B cell (primary cell): ENCODE measurements at regions not wholly inside any gene's neighbourhood (a gene's known extent, or its start where the extent isn't known, plus 50 kb on each side); places are given as distances from the start of the nearest gene placed in this dataset.

Experiments
- ATAC-seq: fragments of 200-7000 bp; cut with Tn5 transposase; one replicate; pipeline ENCODE4 v1.10.0; 2021; ENCODE audit warnings: low read depth, mild to moderate bottlenecking, moderate number of reproducible peaks, moderate library complexity
- CTCF ChIA-PET: fragments of 350-600 bp; sonication (Branson Sonifier 250); formaldehyde crosslinking; loops from one replicate; lab custom pipeline; 2021; ENCODE audit warnings: antibody characterized with exemption, inconsistent platforms; lab: Charles Lee
- POLR2A ChIA-PET: fragments of 350-600 bp; sonication (Branson Sonifier 250); formaldehyde crosslinking; loops from one replicate; lab custom pipeline; 2021; ENCODE audit warnings: antibody characterized with exemption; lab: Charles Lee
- DNase-seq: peaks from one replicate; pipeline ENCODE4 v3.0.0; 2013
- H2AFZ ChIP-seq: 2 replicates; pipeline ENCODE4 v1.6.1; 2012; ENCODE audit warnings: mild to moderate bottlenecking, low read depth, low read length; ENCODE audit not compliant: insufficient read depth, poor library complexity, severe bottlenecking
- H3K27ac ChIP-seq, 2 donors: 1 replicate in 1 of 2; 2 replicates in 1 of 2; pipeline ENCODE4 v1.5.1; 2012 to 2013; ENCODE audit warnings: low read length in 2 of 2, mild to moderate bottlenecking in 2 of 2, moderate library complexity in 1 of 2
- H3K27me3 ChIP-seq, 4 experiments: fragments of 200-600 bp in 1 of 4; sonication (generic) in 1 of 4; replicated peaks in 1 of 4; 1 replicate in 2 of 4; 2 replicates in 2 of 4; pipeline versions ENCODE4 v1.6.1 to v1.7.0; 2013 to 2016; ENCODE audit warnings: low read length in 3 of 4, mild to moderate bottlenecking in 2 of 4, mixed read lengths in 1 of 4, moderate library complexity in 1 of 4; ENCODE audit not compliant: insufficient read depth in 4 of 4, control insufficient read depth in 3 of 4; ENCODE audit errors: control extremely low read depth in 1 of 4
- H3K36me3 ChIP-seq, 2 experiments: replicated peaks in 1 of 2; 1 replicate in 1 of 2; 2 replicates in 1 of 2; pipeline versions ENCODE4 v1.6.1 to v1.7.1; 2013; ENCODE audit warnings: low read length in 1 of 2; ENCODE audit not compliant: insufficient read depth in 2 of 2, control insufficient read depth in 1 of 2; ENCODE audit errors: control extremely low read depth in 1 of 2, extremely low read depth in 1 of 2
- H3K4me1 ChIP-seq, 2 donors: fragments of 200-600 bp in 1 of 2; sonication (generic) in 1 of 2; 1 replicate in 1 of 2; 2 replicates in 1 of 2; pipeline versions ENCODE4 v1.5.1 to v1.6.1; 2013 to 2017; ENCODE audit warnings: low read length in 2 of 2; ENCODE audit not compliant: control insufficient read depth in 2 of 2, insufficient read depth in 2 of 2
- H3K4me2 ChIP-seq: replicated peaks from 2 replicates; pipeline ENCODE3; 2012; ENCODE audit warnings: mild to moderate bottlenecking, low read depth, low read length; ENCODE audit not compliant: poor library complexity, severe bottlenecking
- H3K4me3 ChIP-seq, 5 experiments: fragments of 200-600 bp in 1 of 5; sonication (generic) in 1 of 5; 1 replicate in 3 of 5; 2 replicates in 2 of 5; pipeline versions ENCODE4 v1.5.1 to v1.7.0; 2011 to 2016; ENCODE audit warnings: low read length in 4 of 5, mild to moderate bottlenecking in 4 of 5, low read depth in 2 of 5, control low read depth in 1 of 5, moderate library complexity in 1 of 5; ENCODE audit not compliant: insufficient read depth in 1 of 5; ENCODE audit errors: control extremely low read depth in 1 of 5, extremely low read depth in 1 of 5
- H3K79me2 ChIP-seq: fragments of 200-600 bp; sonication (generic); one replicate; pipeline ENCODE4 v1.6.0; 2016; ENCODE audit warnings: low read length; ENCODE audit not compliant: control insufficient read depth, insufficient read depth
- H3K9ac ChIP-seq: fragments of 200-600 bp; sonication (generic); 2 replicates; pipeline ENCODE4 v1.6.1; 2017; ENCODE audit warnings: mild to moderate bottlenecking, low read length, moderate library complexity
- H3K9me3 ChIP-seq, 3 donors: one replicate each; pipeline versions ENCODE4 v1.6.1 to v1.7.1; 2013; ENCODE audit warnings: low read length in 2 of 3; ENCODE audit not compliant: control insufficient read depth in 2 of 3, insufficient read depth in 1 of 3; ENCODE audit errors: control extremely low read depth in 1 of 3
- H4K20me1 ChIP-seq: 2 replicates; pipeline ENCODE4 v1.6.0; 2012; ENCODE audit warnings: mild to moderate bottlenecking, low read length; ENCODE audit not compliant: insufficient read depth, control insufficient read depth, poor library complexity, severe bottlenecking
- H3K27ac Mint-ChIP-seq: one replicate; pipeline ENCODE4 v1.8.0; 2021; ENCODE audit warnings: mixed read lengths
- H3K27me3 Mint-ChIP-seq: one replicate; pipeline ENCODE4 v1.8.0; 2021; ENCODE audit warnings: mixed read lengths
- H3K4me1 Mint-ChIP-seq: one replicate; pipeline ENCODE4 v1.8.0; 2021; ENCODE audit warnings: mixed read lengths
- H3K4me3 Mint-ChIP-seq: one replicate; pipeline ENCODE4 v1.8.0; 2021; ENCODE audit warnings: mixed read lengths
- H3K9me3 Mint-ChIP-seq: one replicate; pipeline ENCODE4 v1.8.0; 2022; ENCODE audit warnings: mixed read lengths; ENCODE audit not compliant: insufficient read depth
- CTCF ChIP-seq: fragments of 200-600 bp; IDR thresholded peaks from one replicate; pipeline ENCODE4 v1.8.0; 2022; ENCODE audit warnings: antibody characterized with exemption, mild to moderate bottlenecking
- EZH2 ChIP-seq: IDR thresholded peaks from 2 replicates; pipeline ENCODE4 v1.6.1; 2012; ENCODE audit warnings: borderline replicate concordance, low read depth, mild to moderate bottlenecking, moderate library complexity, low read length; ENCODE audit not compliant: insufficient read depth, poor library complexity, severe bottlenecking
- WGBS: methylation state at CpG from one replicate; pipeline ENCODE4 v1.1.5; 2013; ENCODE audit warnings: missing lambda C conversion rate; ENCODE audit not compliant: insufficient coverage; 5-methylcytosine and 5-hydroxymethylcytosine counted together
- intact Hi-C: fragments of 100-400 bp; cut with micrococcal nuclease; formaldehyde crosslinking; loops from one replicate; pipeline ENCODE4 v1.10.0; 2022

GRCh38 chr4:16977081-16977480 lies 78.6 kb upstream of the LDB2 start:
- Mint-ChIP-seq H3K4me3 (no peak overlapping the region), H3K9me3 (no peaks in the 10 kb centered on the region), H3K27ac (no peak overlapping the region), H3K4me1 (no peaks in the 10 kb centered on the region), H3K27me3 (no peaks in the 10 kb centered on the region)
- ChIA-PET POLR2A (no interaction called here), CTCF (no interaction called here)
- Histone ChIP-seq H3K79me2 (no peaks in the 10 kb centered on the region), H3K9ac (no peak overlapping the region), H3K36me3 (no peaks in the 10 kb centered on the region), H3K27me3 (no peaks in the 10 kb centered on the region), H3K27ac (no peak overlapping the region), H3K4me2 (no peak overlapping the region), H3K9me3 (no peaks in the 10 kb centered on the region), H2AFZ (no peak overlapping the region), H4K20me1 (no peaks in the 10 kb centered on the region), H3K4me3 (no peak overlapping the region), H3K4me1 (no peaks in the 10 kb centered on the region)
- DNase-seq (no peak), ATAC-seq (no peak)
- no peak for TF ChIP-seq EZH2
- TF ChIP-seq CTCF, result no peak
- intact Hi-C loops, result no loop called here

GRCh38 chr4:16969696-16970135 lies 71.3 kb upstream of the LDB2 start:
- no peak for DNase-seq
- no peaks in the 10 kb centered on the region for H3K9me3 Mint-ChIP-seq
- no peaks in the 10 kb centered on the region for H3K36me3 ChIP-seq
- no peaks in the 10 kb centered on the region for H4K20me1 ChIP-seq
- H3K27me3 Mint-ChIP-seq, result no peaks in the 10 kb centered on the region
- H3K4me1 ChIP-seq, result no peaks in the 10 kb centered on the region
- no peak overlapping the region for H3K4me3 Mint-ChIP-seq
- no peak overlapping the region for H3K4me3 ChIP-seq
- no peak for TF ChIP-seq CTCF
- TF ChIP-seq EZH2, result no peak
- intact Hi-C loops, result no loop called here
- H2AFZ ChIP-seq, result no peak overlapping the region
- ATAC-seq, result no peak
- no peak overlapping the region for H3K9ac ChIP-seq
- POLR2A ChIA-PET, result no interaction called here
- no peaks in the 10 kb centered on the region for H3K9me3 ChIP-seq
- no peak overlapping the region for H3K4me2 ChIP-seq
- WGBS, result 93% methylated on average over 7 of the region's 8 CpGs
- no peak overlapping the region for H3K27ac ChIP-seq
- no peak overlapping the region for H3K27ac Mint-ChIP-seq
- no peaks in the 10 kb centered on the region for H3K79me2 ChIP-seq
- no peaks in the 10 kb centered on the region for H3K4me1 Mint-ChIP-seq
- no peaks in the 10 kb centered on the region for H3K27me3 ChIP-seq
- CTCF ChIA-PET, result no interaction called here
